LNCAP (cell line): ENCODE measurements at regions not wholly inside any gene's neighbourhood (a gene's known extent, or its start where the extent isn't known, plus 50 kb on each side); places are given as distances from the start of the nearest gene placed in this dataset.

Experiments used
- CTCF ChIP-seq: fragments of 450-650 bp; IDR thresholded peaks from 2 replicates; pipeline ENCODE4 v1.5.1; 2017; ENCODE audit warnings: mild to moderate bottlenecking

GRCh38 chr4:3351997-3352396 lies 59.2 kb downstream of the RGS12 start:
- TF ChIP-seq CTCF, result no peak

- no peak for TF ChIP-seq CTCF
These were observed 59.7 kb downstream of the RGS12 start for GRCh38 chr4:3352505-3352904.

GRCh38 chr4:3352941-3353594 lies 60.2 kb downstream of the RGS12 start:
- TF ChIP-seq CTCF, result no peak

GRCh38 chr4:3353752-3354454 lies 61.1 kb downstream of the RGS12 start:
- TF ChIP-seq CTCF, result no peak

GRCh38 chr4:3354455-3354811 lies 61.6 kb downstream of the RGS12 start:
- no peak for TF ChIP-seq CTCF

GRCh38 chr4:3355266-3355748 lies 62.5 kb downstream of the RGS12 start:
- TF ChIP-seq CTCF, result no peak

- no peak for TF ChIP-seq CTCF
These were observed 65.8 kb downstream of the RGS12 start for GRCh38 chr4:3358656-3359055.
